Sigmoid colon (tissue), 6 donors: ENCODE measurements at regions not wholly inside any gene's neighbourhood (a gene's known extent, or its start where the extent isn't known, plus 50 kb on each side); places are given as distances from the start of the nearest gene placed in this dataset.

ENCODE experiments used
- DNase-seq: peaks from one replicate; pipeline ENCODE4 v3.0.0-alpha.2; 2019
- H3K27ac ChIP-seq, 4 donors: fragments of 200-600 bp; sonication (generic); one replicate each; pipeline ENCODE4 v1.5.1; 2016 to 2019; ENCODE audit warnings: mild to moderate bottlenecking in 1 of 4
- H3K27me3 ChIP-seq, 3 donors: fragments of 200-600 bp; sonication (generic); one replicate each; pipeline ENCODE4 v1.5.1; 2019; ENCODE audit warnings: mild to moderate bottlenecking in 1 of 3
- H3K36me3 ChIP-seq, 4 donors: fragments of 200-600 bp; sonication (generic); one replicate each; pipeline ENCODE4 v1.5.1; 2016 to 2019
- H3K4me1 ChIP-seq, 4 donors: fragments of 200-600 bp; sonication (generic); one replicate each; pipeline ENCODE4 v1.5.1; 2017 to 2019
- H3K4me3 ChIP-seq, 4 donors: fragments of 200-600 bp; sonication (generic); one replicate each; pipeline ENCODE4 v1.5.1; 2017 to 2019; ENCODE audit warnings: mild to moderate bottlenecking in 2 of 4, moderate library complexity in 1 of 4
- H3K9me3 ChIP-seq, 4 donors: fragments of 200-600 bp in 3 of 4; sonication (generic) in 3 of 4; one replicate each; pipeline versions ENCODE4 v1.5.1 to v1.6.1; 2013 to 2019
- CTCF ChIP-seq, 4 experiments: fragments of 450-650 bp in 3 of 4; fragments of 200-600 bp in 1 of 4; IDR thresholded peaks; one replicate each; pipeline ENCODE4 v1.5.1; 2016 to 2019; ENCODE audit warnings: antibody characterized with exemption in 4 of 4, mild to moderate bottlenecking in 3 of 4, moderate library complexity in 2 of 4
- EP300 ChIP-seq, 4 donors: sonication (generic); formaldehyde crosslinking; IDR thresholded peaks; one replicate each; pipeline ENCODE4 v1.6.1; 2017; ENCODE audit warnings: antibody characterized with exemption in 4 of 4
- POLR2A ChIP-seq, 2 donors: fragments of 450-650 bp; IDR thresholded peaks; one replicate each; pipeline ENCODE4 v1.6.1; 2016; ENCODE audit warnings: antibody characterized with exemption in 2 of 2, mild to moderate bottlenecking in 2 of 2, moderate library complexity in 2 of 2
- POLR2AphosphoS5 ChIP-seq, 4 donors: sonication (generic); formaldehyde crosslinking; IDR thresholded peaks; one replicate each; pipeline ENCODE4 v1.6.1; 2017; ENCODE audit warnings: antibody characterized with exemption in 4 of 4
- WGBS, 2 donors: extraction: QIAGEN DNeasy Blood & Tissue Kit; methylation state at CpG; one replicate each; pipeline ENCODE4 v1.1.7; 2013; 5-methylcytosine and 5-hydroxymethylcytosine counted together
- intact Hi-C: fragments of 100-400 bp; cut with DNase I; formaldehyde crosslinking; loops from one replicate; pipeline ENCODE4 v1.15.1; 2023
- donor health status: healthy with polysubstance abuse.
- donor health status: healthy.

- TF ChIP-seq POLR2AphosphoS5 (IDR thresholded peaks at IDR 0.05): no peak
- no peak for TF ChIP-seq CTCF (IDR thresholded peaks at IDR 0.05)
- TF ChIP-seq EP300 (IDR thresholded peaks at IDR 0.05): no peak
- no peak for TF ChIP-seq POLR2A (IDR thresholded peaks at IDR 0.05)
- H3K27me3 ChIP-seq: no peaks in the 10 kb centered on the region
- 78 to 90% methylated on average over 1 of the region's 1 CpG for WGBS, 2 donors
- intact Hi-C loops: no loop called here
- no peak overlapping the region for H3K4me3 ChIP-seq
- H3K27ac ChIP-seq: no peak overlapping the region
- no peaks in the 10 kb centered on the region for H3K36me3 ChIP-seq
- DNase-seq: no peak
- H3K9me3 ChIP-seq: no peaks in the 10 kb centered on the region
- no peaks in the 10 kb centered on the region for H3K4me1 ChIP-seq
These were observed 527.8 kb downstream of the SH2D4B start for GRCh38 chr10:81065474-81065873.

- intact Hi-C loops: no loop called here
- H3K9me3 ChIP-seq: no peaks in the 10 kb centered on the region
- WGBS, 2 donors: 33 to 47% methylated on average over 3 of the region's 3 CpGs
- TF ChIP-seq EP300 (IDR thresholded peaks at IDR 0.05): no peak
- no peak overlapping the region for H3K4me3 ChIP-seq
- H3K27ac ChIP-seq: no peak overlapping the region
- no peak for DNase-seq
- H3K36me3 ChIP-seq: no peaks in the 10 kb centered on the region
- no peaks in the 10 kb centered on the region for H3K4me1 ChIP-seq
- no peaks in the 10 kb centered on the region for H3K27me3 ChIP-seq
These were observed 530.8 kb downstream of the SH2D4B start for GRCh38 chr10:81068460-81068859.

GRCh38 chr10:81071087-81071796 lies 533.5 kb downstream of the SH2D4B start:
- Histone ChIP-seq H3K36me3 (no peaks in the 10 kb centered on the region), H3K27me3 (no peaks in the 10 kb centered on the region), H3K4me3 (no peak overlapping the region), H3K27ac (no peak overlapping the region), H3K9me3 (no peaks in the 10 kb centered on the region), H3K4me1 (no peaks in the 10 kb centered on the region)
- intact Hi-C loops: no loop called here
- WGBS, 2 donors: 87 to 92% methylated on average over 3 of the region's 3 CpGs
- TF ChIP-seq POLR2AphosphoS5 (IDR thresholded peaks at IDR 0.05) (no peak), EP300 (IDR thresholded peaks at IDR 0.05) (no peak), POLR2A (IDR thresholded peaks at IDR 0.05) (no peak), CTCF (IDR thresholded peaks at IDR 0.05) (no peak)
- no peak for DNase-seq

- Histone ChIP-seq H3K36me3 (no peaks in the 10 kb centered on the region), H3K27ac (no peak overlapping the region), H3K4me1 (no peaks in the 10 kb centered on the region), H3K9me3 (no peaks in the 10 kb centered on the region), H3K27me3 (no peaks in the 10 kb centered on the region), H3K4me3 (no peak overlapping the region)
- 85 to 90% methylated on average over 2 of the region's 2 CpGs for WGBS, 2 donors
- TF ChIP-seq POLR2A (IDR thresholded peaks at IDR 0.05) (no peak), CTCF (IDR thresholded peaks at IDR 0.05) (no peak), POLR2AphosphoS5 (IDR thresholded peaks at IDR 0.05) (no peak), EP300 (IDR thresholded peaks at IDR 0.05) (no peak)
- intact Hi-C loops: no loop called here
- DNase-seq: no peak
These were observed 535.5 kb downstream of the SH2D4B start for GRCh38 chr10:81073155-81073554.

GRCh38 chr10:81081887-81082620 lies 544.4 kb downstream of the SH2D4B start:
- Histone ChIP-seq H3K36me3 (no peaks in the 10 kb centered on the region), H3K27ac (no peak overlapping the region), H3K4me3 (no peak overlapping the region), H3K4me1 (no peaks in the 10 kb centered on the region), H3K27me3 (no peaks in the 10 kb centered on the region), H3K9me3 (no peaks in the 10 kb centered on the region)
- no peak for TF ChIP-seq POLR2AphosphoS5 (IDR thresholded peaks at IDR 0.05)
- no peak for TF ChIP-seq CTCF (IDR thresholded peaks at IDR 0.05)
- no peak for TF ChIP-seq POLR2A (IDR thresholded peaks at IDR 0.05)
- TF ChIP-seq EP300 (IDR thresholded peaks at IDR 0.05): no peak
- 85 to 88% methylated on average over 3 of the region's 3 CpGs for WGBS, 2 donors
- intact Hi-C loops: no loop called here
- DNase-seq: no peak
